GM23338 (cell line): ENCODE measurements at regions not wholly inside any gene's neighbourhood (a gene's known extent, or its start where the extent isn't known, plus 50 kb on each side); places are given as distances from the start of the nearest gene placed in this dataset.
A peak's percentile ranks its signal among the peaks of the same experiment; 100 is the strongest.

Source experiments
- ATAC-seq: fragments of 200-7000 bp; cut with Tn5 transposase; 3 replicates; pipeline ENCODE4 v1.9.1; 2020
- DNase-seq: peaks from one replicate; pipeline ENCODE4 v3.0.0-alpha.2; 2015; ENCODE audit warnings: low spot score
- H2AFZ ChIP-seq: fragments of 200-600 bp; sonication (generic); 2 replicates; pipeline ENCODE4 v1.8.0; 2016; ENCODE audit warnings: antibody characterized with exemption, mild to moderate bottlenecking, moderate library complexity
- H3F3A ChIP-seq: fragments of 200-600 bp; sonication (generic); replicated peaks from 2 replicates; pipeline ENCODE4 v1.8.0; 2017; ENCODE audit warnings: antibody characterized with exemption, mixed run types, low read depth
- H3K27ac ChIP-seq: fragments of 200-600 bp; sonication (generic); 2 replicates; pipeline ENCODE4 v1.6.1; 2016; ENCODE audit warnings: low read depth
- H3K27me3 ChIP-seq: fragments of 200-600 bp; sonication (generic); 2 replicates; pipeline ENCODE4 v1.8.0; 2016; ENCODE audit warnings: mild to moderate bottlenecking, mixed run types, moderate library complexity; ENCODE audit not compliant: insufficient read depth
- H3K36me3 ChIP-seq: fragments of 200-600 bp; sonication (generic); 2 replicates; pipeline ENCODE4 v1.8.0; 2016; ENCODE audit warnings: mild to moderate bottlenecking; ENCODE audit not compliant: insufficient read depth
- H3K4me1 ChIP-seq: fragments of 200-600 bp; sonication (generic); 2 replicates; pipeline ENCODE4 v1.8.0; 2016; ENCODE audit warnings: mild to moderate bottlenecking, moderate library complexity; ENCODE audit not compliant: insufficient read depth
- H3K4me2 ChIP-seq: fragments of 200-600 bp; sonication (generic); 2 replicates; pipeline ENCODE4 v1.7.1; 2017; ENCODE audit warnings: mixed run types
- H3K4me3 ChIP-seq: fragments of 200-600 bp; sonication (generic); 2 replicates; pipeline ENCODE4 v1.6.1; 2016; ENCODE audit warnings: mixed run types
- H3K79me2 ChIP-seq: fragments of 200-600 bp; sonication (generic); replicated peaks from 2 replicates; pipeline ENCODE4 v1.8.0; 2017; ENCODE audit warnings: mild to moderate bottlenecking; ENCODE audit not compliant: insufficient read depth
- H3K9me2 ChIP-seq: fragments of 200-600 bp; sonication (generic); 2 replicates; pipeline ENCODE4 v1.8.0; 2017; ENCODE audit not compliant: insufficient read depth
- H4K20me1 ChIP-seq: fragments of 200-600 bp; sonication (generic); replicated peaks from 2 replicates; pipeline ENCODE4 v1.8.0; 2017; ENCODE audit warnings: mild to moderate bottlenecking; ENCODE audit not compliant: insufficient read depth
- H3K27ac Mint-ChIP-seq: 2 replicates; pipeline ENCODE4 v1.8.0; 2020; ENCODE audit warnings: inconsistent platforms, mild to moderate bottlenecking, moderate library complexity, mixed read lengths
- H3K27me3 Mint-ChIP-seq: 3 replicates; pipeline ENCODE4 v1.8.0; 2022; ENCODE audit warnings: low read depth, mild to moderate bottlenecking, moderate library complexity, mixed read lengths, inconsistent platforms; ENCODE audit not compliant: insufficient read depth, poor library complexity
- H3K36me3 Mint-ChIP-seq: 3 replicates; pipeline ENCODE4 v1.8.0; 2021; ENCODE audit warnings: low read depth, mild to moderate bottlenecking, inconsistent platforms, moderate library complexity, mixed read lengths
- H3K4me1 Mint-ChIP-seq: 3 replicates; pipeline ENCODE4 v1.8.0; 2020; ENCODE audit warnings: mild to moderate bottlenecking, inconsistent platforms, mixed read lengths
- H3K4me3 Mint-ChIP-seq: 3 replicates; pipeline ENCODE4 v1.8.0; 2021; ENCODE audit warnings: moderate library complexity, mild to moderate bottlenecking, inconsistent platforms, mixed read lengths
- H3K9me3 Mint-ChIP-seq: 3 replicates; pipeline ENCODE4 v1.8.0; 2020; ENCODE audit warnings: moderate library complexity, mild to moderate bottlenecking, inconsistent platforms, mixed read lengths
- EZH2 ChIP-seq: fragments of 200-600 bp; sonication (generic); IDR thresholded peaks from one replicate; pipeline ENCODE4 v1.8.0; 2017; ENCODE audit warnings: antibody characterized with exemption, mild to moderate bottlenecking, low read depth; ENCODE audit not compliant: unreplicated experiment
- EZH2phosphoT487 ChIP-seq: fragments of 200-600 bp; sonication (generic); IDR thresholded peaks from one replicate; pipeline ENCODE4 v1.8.1; 2018; ENCODE audit warnings: antibody characterized with exemption; ENCODE audit not compliant: unreplicated experiment
- JUNB ChIP-seq: IDR thresholded peaks from one replicate; pipeline ENCODE4 v1.6.1; 2016; ENCODE audit warnings: antibody characterized with exemption; ENCODE audit not compliant: unreplicated experiment
- NANOG ChIP-seq: IDR thresholded peaks from 2 replicates; pipeline ENCODE4 v1.6.1; 2016; ENCODE audit warnings: antibody characterized with exemption, borderline replicate concordance
- POLR2AphosphoS5 ChIP-seq: IDR thresholded peaks from 2 replicates; pipeline ENCODE4 v1.6.1; 2016; ENCODE audit warnings: antibody characterized with exemption, low read depth
- STAT1 ChIP-seq: IDR thresholded peaks from one replicate; pipeline ENCODE4 v1.6.1; 2016; ENCODE audit warnings: antibody characterized with exemption; ENCODE audit not compliant: unreplicated experiment
- ZNF114 ChIP-seq: fragments of 250-450 bp; sonication (Bioruptor Pico); IDR thresholded peaks from 2 replicates; pipeline ENCODE4 v1.5.0; 2020; ENCODE audit warnings: mild to moderate bottlenecking, moderate library complexity
- ZNF331 ChIP-seq: fragments of 250-450 bp; sonication (Bioruptor Pico); IDR thresholded peaks from 2 replicates; pipeline ENCODE4 v1.5.0; 2020; ENCODE audit warnings: low read depth, mild to moderate bottlenecking, moderate library complexity
- TF ChIP-seq, protein P1 (sequence below): IDR thresholded peaks from one replicate; pipeline ENCODE4 v1.6.1; 2018; ENCODE audit warnings: antibody characterized with exemption; ENCODE audit not compliant: unreplicated experiment
- TF ChIP-seq, protein P2 (sequence below), 2 experiments: fragments of 200-600 bp in 1 of 2; sonication (generic) in 1 of 2; conservative IDR thresholded peaks; 2 replicates each; pipeline versions ENCODE4 v1.5.1 to v1.6.1; 2016 to 2017; ENCODE audit warnings: antibody characterized with exemption in 2 of 2, low read depth in 2 of 2, mild to moderate bottlenecking in 2 of 2, moderate library complexity in 1 of 2

- Mint-ChIP-seq H3K27me3 (no peaks in the 10 kb centered on the region), H3K4me3 (no peak overlapping the region)
- H3K27ac ChIP-seq: no peak overlapping the region
Observed at GRCh38 chr3:62942764-62943163, 67.5 kb upstream of the CADPS start.

DNA sequence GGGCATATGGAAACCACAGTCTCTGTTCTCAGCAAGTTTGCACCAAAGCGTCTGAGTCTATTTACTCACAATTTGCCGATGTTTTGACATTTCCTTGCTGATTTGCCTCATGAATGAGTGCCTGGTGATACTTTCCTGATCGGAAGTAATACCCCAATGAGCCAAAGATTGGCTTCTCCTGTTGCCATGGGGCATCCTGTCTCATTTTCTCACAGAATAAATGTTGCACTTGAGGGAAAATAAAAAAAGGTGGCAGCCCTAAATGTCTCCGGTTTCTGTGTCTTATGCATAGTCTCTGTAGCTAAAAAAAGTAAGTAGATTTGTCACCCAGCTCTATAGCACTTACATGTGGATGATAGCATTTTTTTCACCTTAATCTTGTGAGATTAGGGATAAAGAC is 73.7 kb upstream of the CADPS start:
- Histone ChIP-seq H3K4me2 (no peak overlapping the region), H3K9me2 (peaks cover 8% of the 10 kb centered on the region; the same call in 1 of the 2 replicates), H4K20me1 (no peaks in the 10 kb centered on the region), H3F3A (no peaks in the 10 kb centered on the region), H3K79me2 (peaks cover 15% of the 10 kb centered on the region), H3K27ac (no peak overlapping the region), H3K27me3 (no peaks in the 10 kb centered on the region), H3K4me1 (peaks cover 29% of the 10 kb centered on the region), H2AFZ (0 out of 2 replicates have a peak overlapping the region, but pooled peaks have one; percentile 49), H3K4me3 (no peak overlapping the region), H3K36me3 (no peaks in the 10 kb centered on the region)
- ATAC-seq (no peak), DNase-seq (no peak)
- no peak overlapping the region for H3K27ac Mint-ChIP-seq
- H3K4me3 Mint-ChIP-seq: no peak overlapping the region
- no peaks in the 10 kb centered on the region for H3K27me3 Mint-ChIP-seq
- H3K4me1 Mint-ChIP-seq: peaks cover 24% of the 10 kb centered on the region
- peaks cover 32% of the 10 kb centered on the region for H3K36me3 Mint-ChIP-seq
- peaks cover 16% of the 10 kb centered on the region; the same call in 2 of the 3 replicates for H3K9me3 Mint-ChIP-seq
- no peak for TF ChIP-seq NANOG
- no peak for TF ChIP-seq JUNB
- TF ChIP-seq EZH2phosphoT487: no peak
- TF ChIP-seq EZH2: no peak
- TF ChIP-seq ZNF114 (CRISPR knock-in tag): no peak
- TF ChIP-seq, protein P1, sequence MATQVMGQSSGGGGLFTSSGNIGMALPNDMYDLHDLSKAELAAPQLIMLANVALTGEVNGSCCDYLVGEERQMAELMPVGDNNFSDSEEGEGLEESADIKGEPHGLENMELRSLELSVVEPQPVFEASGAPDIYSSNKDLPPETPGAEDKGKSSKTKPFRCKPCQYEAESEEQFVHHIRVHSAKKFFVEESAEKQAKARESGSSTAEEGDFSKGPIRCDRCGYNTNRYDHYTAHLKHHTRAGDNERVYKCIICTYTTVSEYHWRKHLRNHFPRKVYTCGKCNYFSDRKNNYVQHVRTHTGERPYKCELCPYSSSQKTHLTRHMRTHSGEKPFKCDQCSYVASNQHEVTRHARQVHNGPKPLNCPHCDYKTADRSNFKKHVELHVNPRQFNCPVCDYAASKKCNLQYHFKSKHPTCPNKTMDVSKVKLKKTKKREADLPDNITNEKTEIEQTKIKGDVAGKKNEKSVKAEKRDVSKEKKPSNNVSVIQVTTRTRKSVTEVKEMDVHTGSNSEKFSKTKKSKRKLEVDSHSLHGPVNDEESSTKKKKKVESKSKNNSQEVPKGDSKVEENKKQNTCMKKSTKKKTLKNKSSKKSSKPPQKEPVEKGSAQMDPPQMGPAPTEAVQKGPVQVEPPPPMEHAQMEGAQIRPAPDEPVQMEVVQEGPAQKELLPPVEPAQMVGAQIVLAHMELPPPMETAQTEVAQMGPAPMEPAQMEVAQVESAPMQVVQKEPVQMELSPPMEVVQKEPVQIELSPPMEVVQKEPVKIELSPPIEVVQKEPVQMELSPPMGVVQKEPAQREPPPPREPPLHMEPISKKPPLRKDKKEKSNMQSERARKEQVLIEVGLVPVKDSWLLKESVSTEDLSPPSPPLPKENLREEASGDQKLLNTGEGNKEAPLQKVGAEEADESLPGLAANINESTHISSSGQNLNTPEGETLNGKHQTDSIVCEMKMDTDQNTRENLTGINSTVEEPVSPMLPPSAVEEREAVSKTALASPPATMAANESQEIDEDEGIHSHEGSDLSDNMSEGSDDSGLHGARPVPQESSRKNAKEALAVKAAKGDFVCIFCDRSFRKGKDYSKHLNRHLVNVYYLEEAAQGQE: no peak
- TF ChIP-seq POLR2AphosphoS5: no peak

More at GRCh38 chr3:62942764-62943163, 67.5 kb upstream of the CADPS start:
- H3K27me3 ChIP-seq: no peaks in the 10 kb centered on the region
- H4K20me1 ChIP-seq: no peaks in the 10 kb centered on the region
- TF ChIP-seq ZNF331 (CRISPR knock-in tag) (no peak), STAT1 (no peak), NANOG (no peak), JUNB (no peak), EZH2 (no peak), EZH2phosphoT487 (no peak), ZNF114 (CRISPR knock-in tag) (no peak)
- TF ChIP-seq, protein P1: no peak
- TF ChIP-seq, protein P2, sequence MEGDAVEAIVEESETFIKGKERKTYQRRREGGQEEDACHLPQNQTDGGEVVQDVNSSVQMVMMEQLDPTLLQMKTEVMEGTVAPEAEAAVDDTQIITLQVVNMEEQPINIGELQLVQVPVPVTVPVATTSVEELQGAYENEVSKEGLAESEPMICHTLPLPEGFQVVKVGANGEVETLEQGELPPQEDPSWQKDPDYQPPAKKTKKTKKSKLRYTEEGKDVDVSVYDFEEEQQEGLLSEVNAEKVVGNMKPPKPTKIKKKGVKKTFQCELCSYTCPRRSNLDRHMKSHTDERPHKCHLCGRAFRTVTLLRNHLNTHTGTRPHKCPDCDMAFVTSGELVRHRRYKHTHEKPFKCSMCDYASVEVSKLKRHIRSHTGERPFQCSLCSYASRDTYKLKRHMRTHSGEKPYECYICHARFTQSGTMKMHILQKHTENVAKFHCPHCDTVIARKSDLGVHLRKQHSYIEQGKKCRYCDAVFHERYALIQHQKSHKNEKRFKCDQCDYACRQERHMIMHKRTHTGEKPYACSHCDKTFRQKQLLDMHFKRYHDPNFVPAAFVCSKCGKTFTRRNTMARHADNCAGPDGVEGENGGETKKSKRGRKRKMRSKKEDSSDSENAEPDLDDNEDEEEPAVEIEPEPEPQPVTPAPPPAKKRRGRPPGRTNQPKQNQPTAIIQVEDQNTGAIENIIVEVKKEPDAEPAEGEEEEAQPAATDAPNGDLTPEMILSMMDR (conservative IDR thresholded peaks at IDR 0.05; ENCODE audit: low read depth in 2 of 2): no peak
- Mint-ChIP-seq H3K27ac (no peak overlapping the region), H3K36me3 (peaks cover 8% of the 10 kb centered on the region; the same call in 2 of the 3 replicates), H3K9me3 (peaks cover 11% of the 10 kb centered on the region), H3K4me1 (peaks cover 13% of the 10 kb centered on the region)
- H3K4me1 ChIP-seq: peaks cover 5% of the 10 kb centered on the region; the same call in 1 of the 2 replicates
- no peak for ATAC-seq
- H3F3A ChIP-seq: no peaks in the 10 kb centered on the region
- H2AFZ ChIP-seq: no peak overlapping the region
- no peaks in the 10 kb centered on the region for H3K79me2 ChIP-seq
- no peak overlapping the region for H3K4me3 ChIP-seq
- H3K9me2 ChIP-seq: no peaks in the 10 kb centered on the region; the same call in 1 of the 2 replicates
- no peak for DNase-seq
- no peaks in the 10 kb centered on the region for H3K36me3 ChIP-seq
- H3K4me2 ChIP-seq: no peak overlapping the region
